ENCODE measurements at regions not wholly inside any gene's neighbourhood (a gene's known extent, or its start where the extent isn't known, plus 50 kb on each side); places are given as distances from the start of the nearest gene placed in this dataset.

DNA sequence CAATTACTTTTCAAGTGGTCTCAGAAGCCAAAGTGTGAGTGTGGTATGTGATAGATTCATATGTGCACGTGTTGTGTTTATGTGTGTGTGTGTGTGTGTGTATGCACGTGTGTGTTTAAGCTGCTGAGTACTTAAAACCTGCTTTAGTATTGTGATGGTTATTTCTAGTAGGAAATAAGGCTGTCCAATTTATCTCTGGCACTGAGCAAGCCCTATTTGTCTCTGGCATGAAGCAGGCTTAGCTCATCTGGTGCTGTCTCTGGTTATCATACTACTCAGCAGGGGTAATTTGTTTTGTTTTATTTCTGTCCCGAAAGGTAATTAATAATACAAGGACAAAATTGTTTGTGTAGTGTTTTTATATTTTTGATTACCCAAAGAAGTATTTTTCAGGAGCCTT lies 333.7 kb downstream of the FAT3 start:
- Histone ChIP-seq H3K4me3 (replicated peaks; ENCODE audit: low read depth, low read length) (no peak overlapping the region), H3K36me3 (ENCODE audit: control insufficient read depth, insufficient read depth, low read length) (no peaks in the 10 kb centered on the region), H3K27me3 (replicated peaks; ENCODE audit: control insufficient read depth, insufficient read depth, low read length) (no peaks in the 10 kb centered on the region)
- TF ChIP-seq CTCF (IDR thresholded peaks at IDR 0.05; ENCODE audit: insufficient read depth, low read length, poor library complexity, severe bottlenecking), result no peak
- DNase-seq (ENCODE audit: extremely low read depth, insufficient read length), result no peak

DNA sequence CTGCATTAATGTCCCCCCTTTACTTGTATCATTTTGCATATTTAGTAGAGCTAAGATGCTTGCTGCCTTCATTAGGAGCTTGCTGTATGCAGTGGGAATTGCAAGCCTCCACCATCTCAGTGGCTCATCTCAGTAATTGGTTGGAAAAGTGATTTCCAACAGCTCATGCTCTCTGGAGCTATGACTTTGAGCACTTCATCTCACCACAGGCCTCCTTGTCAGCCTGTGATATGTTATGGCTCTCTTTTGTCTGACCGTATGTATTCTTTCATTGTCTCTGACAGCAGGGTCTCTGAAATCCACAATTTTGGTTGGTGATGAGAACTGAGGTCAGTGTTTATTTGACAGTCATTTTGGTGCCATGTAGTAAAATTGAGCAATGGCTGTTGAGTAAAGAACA lies 345.1 kb downstream of the FAT3 start:
- no peak for TF ChIP-seq CTCF (IDR thresholded peaks at IDR 0.05; ENCODE audit: insufficient read depth, low read length, poor library complexity, severe bottlenecking)
- DNase-seq (ENCODE audit: extremely low read depth, insufficient read length), result no peak
- no peaks in the 10 kb centered on the region for H3K27me3 ChIP-seq (replicated peaks; ENCODE audit: control insufficient read depth, insufficient read depth, low read length)
- no peaks in the 10 kb centered on the region for H3K36me3 ChIP-seq (ENCODE audit: control insufficient read depth, insufficient read depth, low read length)
- H3K4me3 ChIP-seq (replicated peaks; ENCODE audit: low read depth, low read length), result no peak overlapping the region

- Histone ChIP-seq H3K36me3 (ENCODE audit: control insufficient read depth, insufficient read depth, low read length) (no peaks in the 10 kb centered on the region), H3K27me3 (replicated peaks; ENCODE audit: control insufficient read depth, insufficient read depth, low read length) (no peaks in the 10 kb centered on the region), H3K4me3 (replicated peaks; ENCODE audit: low read depth, low read length) (no peak overlapping the region)
- no peak for TF ChIP-seq CTCF (IDR thresholded peaks at IDR 0.05; ENCODE audit: insufficient read depth, low read length, poor library complexity, severe bottlenecking)
- no peak for DNase-seq (ENCODE audit: extremely low read depth, insufficient read length)
These were observed 347.9 kb downstream of the FAT3 start for GRCh38 chr11:92572559-92572958.

- Histone ChIP-seq H3K36me3 (ENCODE audit: control insufficient read depth, insufficient read depth, low read length) (no peaks in the 10 kb centered on the region), H3K4me3 (replicated peaks; ENCODE audit: low read depth, low read length) (no peak overlapping the region), H3K27me3 (replicated peaks; ENCODE audit: control insufficient read depth, insufficient read depth, low read length) (no peaks in the 10 kb centered on the region)
- DNase-seq (ENCODE audit: extremely low read depth, insufficient read length), result no peak
- no peak for TF ChIP-seq CTCF (IDR thresholded peaks at IDR 0.05; ENCODE audit: insufficient read depth, low read length, poor library complexity, severe bottlenecking)
These were observed 351.7 kb downstream of the FAT3 start for GRCh38 chr11:92576315-92576714.

GRCh38 chr11:92580908-92581307 lies 356.3 kb downstream of the FAT3 start:
- H3K27me3 ChIP-seq (replicated peaks; ENCODE audit: control insufficient read depth, insufficient read depth, low read length), result no peaks in the 10 kb centered on the region
- TF ChIP-seq CTCF (IDR thresholded peaks at IDR 0.05; ENCODE audit: insufficient read depth, low read length, poor library complexity, severe bottlenecking), result no peak
- DNase-seq (ENCODE audit: extremely low read depth, insufficient read length), result no peak
- no peak overlapping the region for H3K4me3 ChIP-seq (replicated peaks; ENCODE audit: low read depth, low read length)
- H3K36me3 ChIP-seq (ENCODE audit: control insufficient read depth, insufficient read depth, low read length), result no peaks in the 10 kb centered on the region

GRCh38 chr11:92588393-92588792 lies 363.8 kb downstream of the FAT3 start:
- H3K4me3 ChIP-seq (replicated peaks; ENCODE audit: low read depth, low read length), result no peak overlapping the region
- H3K36me3 ChIP-seq (ENCODE audit: control insufficient read depth, insufficient read depth, low read length), result no peaks in the 10 kb centered on the region
- H3K27me3 ChIP-seq (replicated peaks; ENCODE audit: control insufficient read depth, insufficient read depth, low read length), result no peaks in the 10 kb centered on the region
- TF ChIP-seq CTCF (IDR thresholded peaks at IDR 0.05; ENCODE audit: insufficient read depth, low read length, poor library complexity, severe bottlenecking), result no peak
- DNase-seq (ENCODE audit: extremely low read depth, insufficient read length), result no peak
